MM.1S (cell line): ENCODE measurements at regions not wholly inside any gene's neighbourhood (a gene's known extent, or its start where the extent isn't known, plus 50 kb on each side); places are given as distances from the start of the nearest gene placed in this dataset.

Experiments used
- EZH2 ChIP-seq: fragments of 300-600 bp; sonication (generic); optimal IDR thresholded peaks from 2 replicates; pipeline ENCODE3; 2017; ENCODE audit warnings: low read depth, mild to moderate bottlenecking, antibody characterized with exemption, low read length, mixed read lengths
- EZH2phosphoT487 ChIP-seq: fragments of 300-600 bp; sonication (generic); IDR thresholded peaks from 2 replicates; pipeline ENCODE4 v1.6.1; 2018; ENCODE audit warnings: antibody characterized with exemption, low read length
- TF ChIP-seq, protein P1 (sequence below): fragments of 300-600 bp; sonication (generic); IDR thresholded peaks from 2 replicates; pipeline ENCODE4 v1.5.1; 2016; ENCODE audit warnings: antibody characterized with exemption, low read length, mixed read lengths

DNA sequence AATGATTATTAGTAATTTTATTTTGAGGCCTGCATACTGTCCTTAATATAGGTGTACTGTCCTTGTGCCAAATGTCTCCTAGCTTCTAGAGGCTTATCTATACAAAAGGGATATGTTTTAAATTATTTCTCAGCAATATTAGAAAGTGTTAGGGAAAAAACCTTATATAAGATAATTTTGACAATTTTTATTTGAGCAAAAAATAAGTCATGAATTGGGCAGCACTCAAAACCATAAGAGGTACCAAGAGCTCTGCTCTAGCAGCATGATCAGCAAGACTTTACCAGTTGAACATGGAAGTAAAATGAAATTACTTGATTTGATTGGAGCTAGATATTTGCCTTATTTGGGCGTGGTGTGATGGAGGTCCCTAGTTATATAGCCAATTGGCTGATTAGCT, 157.1 kb downstream of the PTBP2 start:
- TF ChIP-seq, protein P1, sequence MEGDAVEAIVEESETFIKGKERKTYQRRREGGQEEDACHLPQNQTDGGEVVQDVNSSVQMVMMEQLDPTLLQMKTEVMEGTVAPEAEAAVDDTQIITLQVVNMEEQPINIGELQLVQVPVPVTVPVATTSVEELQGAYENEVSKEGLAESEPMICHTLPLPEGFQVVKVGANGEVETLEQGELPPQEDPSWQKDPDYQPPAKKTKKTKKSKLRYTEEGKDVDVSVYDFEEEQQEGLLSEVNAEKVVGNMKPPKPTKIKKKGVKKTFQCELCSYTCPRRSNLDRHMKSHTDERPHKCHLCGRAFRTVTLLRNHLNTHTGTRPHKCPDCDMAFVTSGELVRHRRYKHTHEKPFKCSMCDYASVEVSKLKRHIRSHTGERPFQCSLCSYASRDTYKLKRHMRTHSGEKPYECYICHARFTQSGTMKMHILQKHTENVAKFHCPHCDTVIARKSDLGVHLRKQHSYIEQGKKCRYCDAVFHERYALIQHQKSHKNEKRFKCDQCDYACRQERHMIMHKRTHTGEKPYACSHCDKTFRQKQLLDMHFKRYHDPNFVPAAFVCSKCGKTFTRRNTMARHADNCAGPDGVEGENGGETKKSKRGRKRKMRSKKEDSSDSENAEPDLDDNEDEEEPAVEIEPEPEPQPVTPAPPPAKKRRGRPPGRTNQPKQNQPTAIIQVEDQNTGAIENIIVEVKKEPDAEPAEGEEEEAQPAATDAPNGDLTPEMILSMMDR, result no peak
- TF ChIP-seq EZH2phosphoT487 (no peak), EZH2 (no peak)
